ENCODE measurements at regions not wholly inside any gene's neighbourhood (a gene's known extent, or its start where the extent isn't known, plus 50 kb on each side); places are given as distances from the start of the nearest gene placed in this dataset.

DNA sequence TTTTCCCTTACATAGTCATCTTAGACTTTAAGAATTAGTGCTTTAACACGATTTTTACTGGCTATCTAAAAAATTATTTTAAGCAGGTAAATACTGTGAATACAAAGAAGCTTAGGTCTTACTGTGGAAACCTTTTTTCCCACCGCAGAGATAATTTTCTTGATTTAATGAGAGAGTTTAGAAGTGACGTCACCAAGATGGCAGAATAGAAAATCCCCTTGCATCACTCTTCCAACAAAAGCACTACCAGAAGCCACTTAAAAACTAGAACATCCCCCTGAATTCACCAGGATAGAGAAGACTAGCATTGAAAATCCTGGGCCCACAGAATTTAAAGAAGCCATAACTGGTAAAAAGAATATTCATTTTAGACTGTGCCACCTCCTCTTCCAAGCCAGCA lies 375.4 kb upstream of the PTCHD4 start:
- no peak for DNase-seq

DNA sequence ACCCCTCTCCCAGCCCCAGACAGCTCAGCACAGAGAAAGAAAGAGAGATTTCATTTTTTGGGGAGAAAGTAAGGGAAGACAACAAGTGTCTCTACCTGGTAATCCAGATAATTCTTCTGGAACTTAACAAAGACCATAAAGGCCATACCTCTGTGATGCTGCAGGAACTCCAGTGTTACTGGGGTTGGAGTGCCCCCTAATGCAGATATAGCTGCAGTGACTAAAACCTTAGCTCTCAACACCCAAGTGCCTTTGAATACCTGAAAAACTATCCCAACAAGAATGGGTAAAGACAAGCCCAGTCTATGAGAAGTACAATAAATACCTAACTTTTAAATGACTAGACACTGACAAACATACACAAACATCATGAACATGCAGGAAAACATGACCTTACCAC lies 365.3 kb upstream of the PTCHD4 start:
- peak; percentile 33 for DNase-seq

DNA sequence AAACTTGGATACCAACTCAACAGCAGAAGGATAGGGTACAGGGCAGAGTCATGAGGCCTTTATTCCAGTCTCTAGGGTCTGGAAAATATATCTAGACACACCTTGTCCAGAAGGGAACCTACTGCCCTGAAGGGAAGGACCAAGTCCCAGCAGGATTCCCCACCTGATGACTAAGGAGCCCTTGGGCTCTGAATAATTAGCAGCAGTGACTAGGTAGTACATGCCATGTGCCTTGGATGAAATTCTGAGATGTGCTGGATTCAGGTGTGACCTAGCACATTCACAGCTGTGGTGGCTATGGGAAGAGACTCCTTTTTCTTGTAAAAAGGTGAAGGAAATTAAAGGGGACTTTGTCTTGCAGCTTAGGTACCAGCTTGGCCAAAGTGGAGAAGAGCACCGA lies 364.3 kb upstream of the PTCHD4 start:
- DNase-seq: no peak

DNA sequence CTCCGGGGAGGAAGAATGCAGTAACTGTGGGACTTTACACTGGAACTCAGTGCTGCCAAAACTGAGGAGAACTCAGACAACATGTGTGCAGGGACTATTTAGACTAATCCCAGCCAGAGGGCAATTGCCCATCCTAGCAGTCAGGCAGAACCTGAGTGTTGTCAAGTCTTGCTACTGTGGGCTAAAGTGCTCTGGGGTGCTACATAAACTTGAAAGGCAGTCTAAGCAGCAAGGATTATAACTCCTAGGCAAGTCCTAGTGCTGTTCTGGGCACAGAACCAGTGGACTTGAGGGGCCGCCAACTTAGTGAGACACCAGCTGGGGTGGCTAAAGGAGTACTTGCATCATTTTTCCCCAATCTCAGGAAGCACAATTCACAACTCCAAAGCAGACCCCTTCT lies 363.8 kb upstream of the PTCHD4 start:
- DNase-seq: no peak

DNA sequence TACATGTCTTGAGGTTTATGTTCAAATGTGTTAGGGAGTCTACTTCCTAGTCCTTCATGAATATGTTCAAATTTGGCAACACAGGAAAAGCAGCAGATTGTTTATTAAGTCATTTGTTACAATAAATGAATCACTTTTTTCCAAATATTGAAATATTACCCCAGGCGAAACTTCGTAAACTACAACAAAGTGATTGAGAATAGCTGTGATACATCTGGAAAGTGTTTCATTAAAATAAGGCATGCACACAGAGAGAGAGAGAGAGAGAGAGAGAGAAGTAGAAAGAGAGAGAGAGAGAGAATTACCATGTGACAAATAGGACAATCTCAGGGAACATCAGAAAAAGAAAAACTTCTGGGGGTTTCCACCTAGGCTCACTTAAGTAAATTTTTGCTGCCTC lies 363.1 kb upstream of the PTCHD4 start:
- no peak for DNase-seq

DNA sequence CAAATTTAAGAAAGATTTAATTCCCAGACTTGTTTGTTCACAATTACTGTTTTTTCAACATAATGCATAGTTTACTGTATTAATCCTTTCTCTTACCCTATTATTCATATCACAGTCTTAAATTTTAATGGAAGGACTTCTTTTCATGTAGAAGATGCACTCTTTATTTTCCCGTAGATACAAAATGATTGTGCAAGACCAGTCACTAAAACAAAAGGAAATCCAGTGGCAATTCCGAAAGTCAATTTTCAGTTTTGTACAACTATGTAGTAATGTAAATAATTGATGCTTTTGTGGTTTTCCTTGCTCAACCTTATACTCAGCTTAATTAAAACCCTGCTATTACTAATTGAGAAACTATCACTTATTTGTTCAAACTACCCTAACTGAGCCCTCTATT lies 361.5 kb upstream of the PTCHD4 start:
- no peak for DNase-seq

DNA sequence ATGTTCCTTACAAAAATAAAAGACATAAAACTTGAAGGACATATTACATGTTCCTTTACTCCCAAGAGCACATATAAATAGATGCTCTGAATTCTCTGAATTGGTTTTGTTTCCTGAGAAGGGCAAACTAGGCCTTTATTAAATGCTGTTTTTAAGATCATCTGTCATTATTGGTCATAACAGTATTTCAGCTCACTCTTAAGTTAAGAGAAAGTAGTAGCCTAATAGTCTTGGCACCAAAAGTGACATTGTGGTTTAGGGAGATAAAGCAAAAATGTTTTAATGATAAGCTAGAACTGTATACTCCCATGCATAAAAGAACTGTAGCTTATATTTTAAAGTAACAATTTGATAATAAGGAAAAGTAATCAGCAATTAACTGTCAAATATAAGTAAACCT lies 361.1 kb upstream of the PTCHD4 start:
- no peak for DNase-seq

DNA sequence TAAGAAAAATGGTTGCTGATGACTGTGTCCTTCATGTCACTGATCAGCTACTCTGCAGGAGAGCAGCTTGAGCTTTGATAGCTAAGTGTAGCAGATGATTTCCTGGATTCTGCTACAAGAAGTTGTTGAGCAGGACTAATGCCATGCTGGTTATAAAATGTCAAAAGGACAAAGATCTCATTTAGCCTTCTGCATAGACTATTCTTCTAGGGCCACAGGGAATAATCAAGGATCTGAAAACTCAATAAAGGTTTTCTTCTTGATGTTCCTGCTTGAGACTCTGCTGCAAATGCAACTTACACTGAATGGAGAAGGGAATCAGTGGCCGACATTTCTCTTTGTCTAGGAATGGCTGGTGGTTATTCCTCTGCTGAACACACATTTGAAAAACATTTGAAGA lies 360.3 kb upstream of the PTCHD4 start:
- no peak for DNase-seq

DNA sequence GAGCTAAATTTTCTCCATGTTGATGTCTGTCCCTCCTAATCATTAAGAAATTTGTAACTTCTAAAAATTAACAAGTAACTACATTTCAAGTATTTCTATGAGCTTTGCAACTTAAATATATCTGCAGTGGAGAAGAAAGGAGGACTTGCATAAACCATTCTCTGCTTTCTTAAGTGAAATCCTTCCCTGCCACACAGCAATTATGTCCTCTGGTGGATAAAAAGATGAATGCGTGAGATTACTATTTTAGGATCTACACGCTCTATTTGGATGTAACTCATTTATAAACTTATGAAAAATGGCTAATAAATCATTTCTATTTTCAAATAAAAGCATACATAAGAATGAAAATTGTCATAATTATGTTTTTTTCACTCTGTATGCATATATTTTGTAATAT lies 338.0 kb upstream of the PTCHD4 start:
- peak; percentile 4 for DNase-seq

DNA sequence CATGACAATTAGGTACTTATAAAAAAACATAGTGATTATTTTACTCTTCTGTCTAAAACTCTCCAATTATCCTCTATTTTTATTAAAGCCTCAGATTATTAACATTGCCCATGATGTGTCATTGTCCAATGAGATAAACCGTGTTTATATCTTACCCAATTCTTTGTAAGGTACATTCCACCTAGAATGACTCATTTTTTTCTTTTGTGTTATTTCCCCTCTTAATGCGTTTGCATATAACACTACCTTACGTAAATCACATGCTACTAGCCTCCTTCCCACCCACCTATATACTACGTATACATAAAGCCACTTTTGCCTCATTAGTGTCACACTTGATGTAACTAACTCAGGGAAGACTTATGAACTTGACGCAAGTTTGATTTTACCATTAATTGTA lies 336.3 kb upstream of the PTCHD4 start:
- no peak for DNase-seq

DNA sequence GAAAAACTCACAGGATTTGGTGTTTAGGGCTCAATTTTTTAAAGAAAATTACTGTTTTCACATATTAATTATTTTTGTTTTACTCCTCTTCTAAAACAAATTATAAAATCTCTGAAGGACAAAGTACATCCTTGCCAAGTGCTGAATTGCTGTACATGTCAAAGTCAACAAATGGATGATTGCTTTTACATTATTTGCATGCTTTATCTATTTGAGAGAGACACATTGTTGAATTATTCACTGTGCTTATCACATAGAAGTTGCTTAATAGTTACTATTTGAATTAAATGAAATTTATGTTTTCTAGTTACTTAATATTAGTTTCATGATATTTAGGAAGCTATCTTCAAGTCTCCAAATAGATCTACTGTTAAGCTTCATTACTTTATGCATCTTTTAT lies 318.6 kb upstream of the PTCHD4 start:
- DNase-seq: no peak

DNA sequence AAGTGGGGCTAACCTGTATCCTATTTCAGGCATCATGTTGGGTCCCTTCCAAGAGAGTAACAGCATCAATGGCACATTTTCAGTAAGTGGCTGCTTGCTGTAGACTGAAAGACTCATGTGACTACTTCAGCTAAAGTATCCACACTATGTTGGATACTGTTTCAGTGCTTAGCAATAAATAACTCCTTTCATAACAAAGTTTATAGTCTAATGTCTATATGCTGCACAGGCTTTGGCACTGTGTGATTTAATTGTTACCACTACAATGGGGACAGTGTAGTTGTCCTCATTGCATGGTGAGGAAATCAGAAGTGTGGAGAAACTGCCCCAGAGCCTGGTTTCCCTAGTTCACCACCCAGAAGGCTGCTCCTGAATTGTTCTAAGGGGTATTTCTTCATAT lies 318.0 kb upstream of the PTCHD4 start:
- no peak for DNase-seq

DNA sequence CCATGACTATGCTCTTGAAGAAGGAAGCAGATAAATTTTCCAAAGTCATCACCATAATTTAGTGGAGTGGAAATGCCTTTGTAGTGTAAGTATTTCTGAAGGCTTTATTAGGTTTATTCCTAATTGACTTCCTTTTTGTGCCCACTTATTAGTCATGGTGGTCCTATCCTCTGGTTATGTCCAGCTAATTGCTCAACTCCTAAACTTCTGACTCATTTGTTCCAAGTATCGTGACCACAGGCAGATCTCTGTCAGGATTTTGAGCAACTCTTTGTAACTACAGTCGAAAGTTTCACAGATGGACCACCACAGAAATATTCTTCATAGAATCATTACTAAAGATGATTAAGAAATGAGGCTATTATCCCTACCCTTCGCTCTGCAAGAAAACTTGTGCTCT lies 315.6 kb upstream of the PTCHD4 start:
- DNase-seq: peak; percentile 7

DNA sequence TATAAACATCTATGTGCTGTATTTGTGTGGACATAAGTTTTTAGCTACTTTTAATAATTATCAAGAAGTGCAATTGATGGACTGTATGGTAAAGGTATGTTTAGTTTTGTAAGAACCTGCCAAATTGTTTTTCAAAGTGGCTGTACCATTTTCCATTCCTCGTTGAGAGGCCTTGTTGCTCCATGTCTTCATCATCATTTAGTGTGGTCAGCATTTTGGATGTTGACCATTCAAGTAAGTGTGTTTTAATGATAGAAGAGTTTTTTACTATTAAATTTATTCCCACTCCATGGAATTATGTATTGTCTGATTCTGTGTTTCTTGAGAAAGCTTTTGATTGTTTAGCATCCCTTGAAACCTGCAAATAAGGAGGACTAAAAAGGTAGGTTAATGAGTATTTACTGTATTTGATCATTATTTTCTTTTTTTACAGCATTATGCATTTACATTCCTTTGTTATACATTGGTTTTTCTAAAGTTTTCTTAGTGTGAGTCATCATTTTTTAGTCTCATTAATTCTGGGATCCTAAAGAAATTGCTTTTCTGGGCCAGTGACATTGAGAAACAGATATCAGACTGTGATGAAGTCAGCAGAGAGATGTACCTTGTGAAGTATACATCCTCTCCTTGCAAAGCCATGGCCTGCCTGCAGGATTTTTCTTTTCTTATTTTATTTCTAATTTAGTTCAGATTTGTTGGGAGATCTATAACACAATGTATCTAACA lies 312.8 kb upstream of the PTCHD4 start:
- no peak for DNase-seq

DNA sequence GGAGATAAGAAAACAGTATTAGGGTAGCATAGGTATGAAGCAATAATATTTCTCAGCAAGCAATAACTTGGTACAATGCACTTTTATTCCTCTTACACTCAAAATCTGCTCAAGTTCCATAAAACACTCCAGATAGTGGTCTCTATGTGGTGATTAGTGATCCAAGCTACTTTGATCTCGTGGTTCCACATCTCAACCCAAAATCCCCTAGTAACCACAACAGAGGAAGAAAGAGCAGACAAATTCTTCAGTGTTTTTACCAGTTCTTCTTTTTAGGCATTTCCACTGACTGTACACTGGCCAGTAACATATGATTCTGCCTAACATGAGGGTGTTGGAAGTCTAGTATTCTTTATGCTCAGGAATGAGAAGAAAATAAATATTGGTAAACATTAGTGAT lies 309.0 kb upstream of the PTCHD4 start:
- DNase-seq: no peak

DNA sequence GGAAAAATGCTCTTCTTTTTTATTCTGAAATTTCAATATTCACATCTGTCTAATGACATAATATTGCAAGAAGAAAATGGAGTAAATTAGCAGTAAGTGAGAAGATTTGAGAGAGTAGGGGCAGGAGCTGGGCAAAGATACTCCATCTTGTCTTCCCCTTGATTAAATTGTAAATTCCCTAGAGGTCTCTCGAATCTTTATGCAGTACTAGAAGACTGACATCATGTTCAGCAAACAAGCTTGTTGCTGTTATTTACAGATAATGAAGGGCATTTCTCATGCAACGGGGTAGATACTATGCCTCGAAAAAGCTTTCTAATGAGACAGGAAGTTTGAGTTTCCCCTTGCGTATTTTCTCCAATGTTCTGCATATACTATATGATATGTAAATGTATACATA lies 306.9 kb upstream of the PTCHD4 start:
- no peak for DNase-seq

DNA sequence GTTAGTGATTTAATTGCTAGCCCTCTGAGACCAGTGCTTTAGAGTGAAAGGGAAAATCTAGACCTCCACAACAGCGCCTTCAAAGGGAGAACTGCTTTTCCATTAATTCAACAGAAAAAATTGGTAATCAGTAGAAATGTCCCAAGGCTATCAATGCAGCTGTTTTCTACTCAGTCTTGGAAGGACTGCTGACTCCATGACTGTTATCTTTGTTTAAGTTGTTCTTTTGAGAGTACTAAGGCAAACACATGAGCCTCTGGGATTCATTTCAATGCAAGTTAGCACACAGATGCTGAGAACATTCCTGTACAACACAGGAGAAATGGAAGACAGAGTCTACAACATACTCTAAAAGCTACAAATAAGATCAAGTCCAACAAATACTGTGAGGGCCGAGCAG lies 301.7 kb upstream of the PTCHD4 start:
- no peak for DNase-seq

DNA sequence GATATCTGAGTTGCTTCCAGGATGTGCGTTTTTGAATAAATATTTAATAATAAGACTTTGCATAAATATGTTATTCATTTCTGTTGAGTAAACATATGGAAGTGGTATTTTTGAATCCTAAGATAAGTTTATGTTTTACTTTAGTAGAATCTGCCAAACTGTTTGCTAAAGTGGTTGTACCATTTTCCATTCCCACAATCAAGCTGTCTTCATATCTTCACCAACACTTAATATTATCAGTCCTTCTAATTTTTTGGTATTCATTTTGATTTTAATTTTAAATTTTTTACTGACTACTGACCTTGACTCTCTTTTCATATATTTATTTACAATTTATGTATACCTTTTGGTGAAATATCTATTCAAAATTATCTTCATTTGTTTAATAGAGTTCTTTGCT lies 293.9 kb upstream of the PTCHD4 start:
- DNase-seq: no peak

DNA sequence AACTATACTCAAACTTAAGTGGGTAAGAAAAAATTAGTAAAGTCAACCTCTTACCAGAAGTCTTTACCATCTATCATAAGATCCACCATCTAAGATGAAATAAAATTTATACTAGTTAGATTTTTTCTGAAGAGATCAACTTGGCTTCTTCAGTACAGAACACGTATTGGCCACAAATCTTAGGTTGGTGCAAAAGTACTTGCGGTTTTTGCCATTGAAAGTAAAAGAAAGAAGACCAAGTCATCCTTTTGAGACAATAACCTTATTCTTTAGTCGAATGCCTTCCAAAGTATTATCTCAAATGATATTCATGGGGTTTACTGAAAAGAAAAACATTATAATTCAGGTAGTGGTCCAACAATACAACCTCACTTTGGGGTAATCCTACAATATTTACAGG lies 292.6 kb upstream of the PTCHD4 start:
- no peak for DNase-seq

DNA sequence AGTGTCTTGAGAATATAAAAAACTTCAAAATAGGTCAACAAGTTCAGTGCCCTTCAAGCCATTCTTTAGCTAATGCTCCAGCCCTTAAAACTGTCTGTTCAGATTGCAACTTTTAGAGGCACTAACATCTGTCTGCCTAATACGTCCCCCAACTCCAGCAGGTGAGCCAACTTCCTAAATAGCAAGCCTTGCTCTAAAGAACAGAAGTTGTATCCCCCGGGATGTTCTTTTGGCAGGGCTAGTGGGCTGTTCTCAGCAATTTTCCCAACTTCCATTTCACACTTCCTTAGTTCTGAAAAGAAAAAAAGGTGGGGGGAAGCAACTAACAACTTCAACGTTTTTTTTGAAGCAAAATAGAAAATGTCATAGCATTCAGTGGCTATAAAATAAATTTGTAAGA lies 290.0 kb upstream of the PTCHD4 start:
- DNase-seq: no peak

DNA sequence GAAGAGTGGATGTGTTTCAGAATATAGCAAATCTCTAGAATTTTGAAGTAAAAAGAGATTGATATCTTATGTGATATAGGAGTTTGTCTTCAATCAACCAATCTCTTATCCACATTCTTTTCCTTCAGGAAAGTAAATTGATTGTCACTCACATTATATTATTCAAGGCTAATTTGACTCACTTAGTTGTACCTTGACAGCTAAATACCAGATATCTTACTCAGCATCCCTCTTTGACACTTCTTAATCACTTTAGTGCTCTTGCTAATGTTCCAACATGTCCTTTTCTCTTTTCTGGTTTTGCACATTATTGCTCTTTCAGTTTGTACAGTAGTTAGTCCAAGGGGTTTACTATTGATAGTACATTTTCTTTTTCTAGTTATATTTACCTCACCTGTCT lies 286.9 kb upstream of the PTCHD4 start:
- no peak for DNase-seq

DNA sequence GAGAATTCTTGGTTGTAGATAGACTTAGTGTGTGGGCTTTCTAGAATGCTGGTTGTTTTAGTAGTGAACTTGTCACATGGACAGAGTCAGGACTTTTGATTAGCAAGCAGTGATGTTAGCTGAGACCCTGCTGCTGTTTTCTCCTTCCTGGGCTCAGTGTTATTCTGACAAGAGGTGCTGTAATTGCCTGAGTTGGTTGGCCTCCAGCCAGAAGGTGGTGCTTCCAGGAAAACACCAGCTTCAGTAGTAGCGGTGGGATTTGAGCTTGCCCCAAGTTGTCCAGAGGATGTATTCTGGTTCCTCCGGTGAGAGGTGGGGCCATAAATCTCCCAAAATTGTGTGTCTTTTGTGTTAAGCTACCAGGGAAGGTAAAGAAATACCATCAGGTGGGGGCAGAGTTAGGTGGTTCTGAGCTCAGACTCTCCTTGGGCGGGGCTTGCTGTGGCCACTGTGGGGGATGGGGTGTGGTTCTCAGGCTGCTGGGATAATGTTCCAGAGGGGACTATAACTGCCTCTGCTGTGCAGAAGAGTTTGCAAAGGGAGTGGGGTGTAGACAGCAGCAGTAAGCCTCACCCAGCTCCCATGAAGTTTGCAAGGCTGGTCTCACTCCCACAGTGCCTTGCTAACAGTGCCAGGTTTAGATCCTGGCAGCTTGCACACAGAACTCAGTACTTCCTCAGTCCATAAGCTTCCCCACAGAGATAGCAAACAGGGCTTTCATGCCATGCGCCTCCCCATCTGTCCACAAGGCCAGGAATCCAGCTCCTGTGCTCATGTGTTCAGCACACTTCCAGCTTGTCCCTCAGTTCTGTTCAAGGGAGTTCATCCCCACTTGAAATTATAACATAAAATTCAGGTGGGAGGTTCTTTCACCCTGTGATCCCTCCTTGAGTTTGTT lies 278.4 kb upstream of the PTCHD4 start:
- DNase-seq: no peak

DNA sequence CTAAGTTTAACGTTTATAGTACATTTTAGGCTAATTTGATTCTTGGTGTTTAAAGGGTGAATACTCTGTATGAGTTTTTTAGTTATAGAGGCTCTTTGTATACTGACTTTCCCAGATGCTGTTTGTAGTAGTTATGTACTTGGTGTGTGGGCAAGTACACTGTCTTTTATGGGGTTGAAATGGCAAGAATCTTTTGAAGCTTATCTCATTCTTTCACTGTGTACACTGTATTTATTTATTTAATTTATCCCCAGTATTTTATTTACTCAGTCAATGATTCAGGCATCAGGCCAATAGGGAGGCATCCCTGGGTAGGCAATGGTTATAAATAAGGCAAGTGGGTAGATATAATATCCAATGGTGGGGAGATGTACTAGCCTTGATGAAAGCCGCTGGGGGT lies 277.0 kb upstream of the PTCHD4 start:
- no peak for DNase-seq

DNA sequence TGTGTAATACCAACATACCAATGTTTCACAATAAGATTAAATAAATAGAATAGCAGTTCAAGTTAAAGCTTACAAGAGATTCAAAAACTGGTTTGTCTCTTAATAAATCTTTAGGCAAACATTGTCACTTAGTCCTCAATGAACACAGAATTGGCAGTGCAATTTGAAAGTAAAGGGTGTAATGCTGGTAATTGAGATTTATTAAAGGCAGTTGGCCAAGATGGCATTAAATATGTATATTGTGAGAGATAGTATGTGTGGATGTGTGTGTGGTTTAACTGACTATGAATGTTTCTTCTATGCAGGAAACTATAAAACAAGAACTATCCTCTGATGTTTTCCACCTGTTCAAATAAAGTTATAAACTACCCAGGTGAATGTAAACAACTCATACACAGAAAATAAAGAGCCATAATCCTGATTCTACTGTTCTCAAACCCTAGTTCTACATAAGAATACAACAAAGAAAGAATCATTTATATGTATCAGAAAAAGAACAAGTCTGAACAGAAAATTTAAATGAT lies 267.9 kb upstream of the PTCHD4 start:
- DNase-seq: no peak
